ENCODE measurements at regions not wholly inside any gene's neighbourhood (a gene's known extent, or its start where the extent isn't known, plus 50 kb on each side); places are given as distances from the start of the nearest gene placed in this dataset.

- no peak for DNase-seq
Observed at GRCh38 chr21:27190601-27191000, 223.7 kb upstream of the ADAMTS5 start.

GRCh38 chr21:27189870-27190269 lies 223.0 kb upstream of the ADAMTS5 start:
- no peak for DNase-seq

GRCh38 chr21:27173053-27173452 lies 206.2 kb upstream of the ADAMTS5 start:
- no peak for DNase-seq

GRCh38 chr21:27171707-27172106 lies 204.8 kb upstream of the ADAMTS5 start:
- DNase-seq = no peak

- DNase-seq = no peak
Observed at GRCh38 chr21:27168084-27168483, 201.2 kb upstream of the ADAMTS5 start.

- DNase-seq = no peak
Observed at GRCh38 chr21:27164208-27165177, 197.6 kb upstream of the ADAMTS5 start.

- no peak for DNase-seq
Observed at GRCh38 chr21:27158967-27159366, 192.1 kb upstream of the ADAMTS5 start.

- no peak for DNase-seq
Observed at GRCh38 chr21:27157097-27157496, 190.2 kb upstream of the ADAMTS5 start.

- no peak for DNase-seq
Observed at GRCh38 chr21:27156666-27157065, 189.8 kb upstream of the ADAMTS5 start.

- DNase-seq = no peak
Observed at GRCh38 chr21:27155130-27155500, 188.2 kb upstream of the ADAMTS5 start.

GRCh38 chr21:27154451-27155129 lies 187.7 kb upstream of the ADAMTS5 start:
- no peak for DNase-seq

- DNase-seq = no peak
Observed at GRCh38 chr21:27152996-27153395, 186.1 kb upstream of the ADAMTS5 start.

- no peak for DNase-seq
Observed at GRCh38 chr21:27149034-27149433, 182.1 kb upstream of the ADAMTS5 start.

GRCh38 chr21:27146268-27146667 lies 179.4 kb upstream of the ADAMTS5 start:
- no peak for DNase-seq

- DNase-seq = no peak
Observed at GRCh38 chr21:27145134-27145798, 178.4 kb upstream of the ADAMTS5 start.

- DNase-seq = no peak
Observed at GRCh38 chr21:27143476-27143875, 176.6 kb upstream of the ADAMTS5 start.

GRCh38 chr21:27139526-27139925 lies 172.6 kb upstream of the ADAMTS5 start:
- no peak for DNase-seq

- DNase-seq = no peak
Observed at GRCh38 chr21:27134516-27134915, 167.6 kb upstream of the ADAMTS5 start.

GRCh38 chr21:27132266-27132665 lies 165.4 kb upstream of the ADAMTS5 start:
- no peak for DNase-seq

- DNase-seq = no peak
Observed at GRCh38 chr21:27130154-27130553, 163.3 kb upstream of the ADAMTS5 start.

- no peak for DNase-seq
Observed at GRCh38 chr21:27129694-27130093, 162.8 kb upstream of the ADAMTS5 start.

- no peak for DNase-seq
Observed at GRCh38 chr21:27129215-27129614, 162.3 kb upstream of the ADAMTS5 start.

- no peak for DNase-seq
Observed at GRCh38 chr21:27126140-27126539, 159.3 kb upstream of the ADAMTS5 start.

GRCh38 chr21:27122686-27123085 lies 155.8 kb upstream of the ADAMTS5 start:
- no peak for DNase-seq
